GM12872 (cell line): ENCODE measurements at regions not wholly inside any gene's neighbourhood (a gene's known extent, or its start where the extent isn't known, plus 50 kb on each side); places are given as distances from the start of the nearest gene placed in this dataset.

ENCODE experiments used
- CTCF ChIP-seq: IDR thresholded peaks from 3 replicates; pipeline ENCODE4 v1.5.1; 2011; ENCODE audit warnings: low read depth, mild to moderate bottlenecking, low read length, moderate library complexity; ENCODE audit not compliant: insufficient read depth

DNA sequence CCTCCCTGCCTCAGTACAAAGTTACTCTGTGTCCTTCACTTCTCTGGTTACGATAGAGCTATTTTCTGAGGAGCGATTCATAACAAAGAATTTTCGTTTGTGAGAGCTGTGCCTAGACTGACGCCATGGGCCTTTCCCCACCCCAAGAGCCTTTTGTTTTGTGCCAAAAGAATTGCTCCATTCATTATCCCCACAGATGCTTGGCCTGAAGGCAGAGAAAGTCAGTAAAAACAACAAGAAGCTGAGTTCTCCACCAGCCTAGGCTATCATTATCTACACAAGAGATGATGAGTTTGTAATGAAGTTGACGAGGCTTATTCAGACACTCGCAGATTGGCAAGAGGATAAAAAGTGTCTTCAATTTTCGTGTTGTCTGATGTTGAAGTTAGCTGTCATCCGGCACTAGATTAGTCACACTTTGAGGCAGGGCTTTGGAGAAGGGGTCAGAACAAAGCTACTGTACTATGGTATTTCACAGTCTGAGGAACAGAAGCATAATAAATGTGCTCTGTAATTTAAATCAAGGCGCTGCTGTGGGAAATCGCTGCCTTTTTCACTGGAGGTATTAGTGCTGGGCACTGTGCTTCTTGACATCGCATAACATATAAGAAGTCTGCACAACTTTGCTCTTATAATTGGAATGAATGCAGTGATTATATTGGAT is 278.4 kb upstream of the FIGN start:
- no peak for TF ChIP-seq CTCF

DNA sequence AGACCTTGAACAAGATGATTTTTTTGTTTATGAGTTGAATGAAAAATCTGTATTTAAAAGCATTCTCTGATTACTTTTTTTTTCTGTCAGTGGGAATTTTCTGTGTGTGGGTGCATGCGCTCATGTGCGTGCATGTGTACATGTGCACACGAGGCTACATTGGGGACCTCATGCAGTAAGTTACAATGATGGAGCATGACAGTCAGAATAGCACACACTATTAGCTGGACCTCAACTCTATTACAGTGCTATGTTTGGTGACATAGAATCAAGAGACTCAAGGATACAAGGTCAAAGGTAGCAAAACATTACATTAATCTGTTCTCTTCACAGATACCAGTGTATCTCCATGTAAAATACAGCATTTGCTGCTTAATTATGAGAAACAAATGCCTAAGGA is 276.8 kb upstream of the FIGN start:
- no peak for TF ChIP-seq CTCF

- no peak for TF ChIP-seq CTCF
Measured at GRCh38 chr2:164009756-164010337, 274.0 kb upstream of the FIGN start.

DNA sequence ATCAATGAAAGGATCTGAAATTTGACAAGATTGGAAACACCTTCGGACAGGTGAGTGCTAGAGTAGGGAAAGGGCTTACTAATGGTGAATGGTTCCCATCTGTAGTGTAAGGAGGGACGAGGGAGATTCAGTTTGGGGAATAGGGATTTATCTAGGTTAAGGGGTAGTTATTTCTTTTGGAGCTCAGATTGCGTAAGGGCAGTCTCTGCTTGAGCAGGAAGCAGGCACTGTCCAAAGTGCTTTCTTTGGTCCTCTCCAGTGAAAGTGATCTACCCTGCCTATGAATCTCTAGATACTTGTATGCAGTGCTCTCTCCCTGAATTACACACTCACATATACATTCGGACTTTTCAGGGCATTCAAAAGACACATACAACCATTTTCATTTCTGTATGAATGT is 272.9 kb upstream of the FIGN start:
- TF ChIP-seq CTCF: no peak

DNA sequence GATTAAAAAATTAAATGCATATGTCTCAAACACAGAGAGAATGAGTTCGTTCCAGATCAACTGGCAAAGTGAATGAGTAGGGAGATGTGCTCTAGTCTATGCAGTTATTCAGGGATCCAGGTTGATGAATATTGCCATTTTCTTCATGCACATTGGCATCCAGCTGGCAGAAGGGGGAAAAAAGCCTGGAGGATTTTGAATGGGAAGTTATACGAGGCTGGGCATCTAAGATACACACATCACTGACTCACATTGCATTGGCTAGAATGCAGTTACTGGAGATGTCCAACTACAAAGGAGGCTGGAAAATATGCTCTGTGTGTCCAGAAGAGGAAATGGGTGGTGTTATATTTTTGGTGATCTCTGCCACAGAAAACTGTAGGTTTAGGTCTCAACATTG is 270.9 kb upstream of the FIGN start:
- TF ChIP-seq CTCF: no peak

- no peak for TF ChIP-seq CTCF
Measured at GRCh38 chr2:164000176-164000575, 264.4 kb upstream of the FIGN start.

- TF ChIP-seq CTCF: no peak
Measured at GRCh38 chr2:163997466-163997865, 261.7 kb upstream of the FIGN start.
